ENCODE measurements at regions not wholly inside any gene's neighbourhood (a gene's known extent, or its start where the extent isn't known, plus 50 kb on each side); places are given as distances from the start of the nearest gene placed in this dataset.

DNA sequence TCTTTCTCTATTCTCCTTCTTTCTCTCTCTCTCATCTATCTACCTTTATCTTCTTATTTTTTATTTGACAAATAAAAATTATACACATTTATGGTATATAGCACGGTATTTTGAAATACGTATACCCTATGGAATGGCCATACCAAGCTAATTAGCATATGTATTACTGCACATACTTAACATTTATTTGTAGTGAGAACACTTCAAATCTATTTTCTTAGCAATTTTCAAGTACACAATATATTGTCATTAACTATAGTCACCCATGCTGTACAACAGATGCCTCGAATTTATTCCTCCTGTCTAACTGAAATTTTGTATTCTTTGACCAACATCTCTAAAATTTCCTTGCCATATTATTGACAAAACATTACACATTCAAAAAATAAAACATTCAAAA, 447.1 kb downstream of the MIAT start:
- TF ChIP-seq CTCF (IDR thresholded peaks at IDR 0.05) = no peak
- TF ChIP-seq POLR2A (IDR thresholded peaks at IDR 0.05) = no peak
- TF ChIP-seq EP300 (IDR thresholded peaks at IDR 0.05) = no peak
- no peak for TF ChIP-seq POLR2AphosphoS5 (IDR thresholded peaks at IDR 0.05)

Data from stomach (tissue), 4 donors.